H9 (cell line): ENCODE measurements at regions not wholly inside any gene's neighbourhood (a gene's known extent, or its start where the extent isn't known, plus 50 kb on each side); places are given as distances from the start of the nearest gene placed in this dataset.

Experiments used
- DNase-seq: peaks from one replicate; pipeline ENCODE4 v3.0.0-alpha.2; 2017
- H2AFZ ChIP-seq: one replicate; pipeline ENCODE4 v1.6.1; 2013; ENCODE audit warnings: mild to moderate bottlenecking, low read length, control low read depth, moderate library complexity
- H2AK5ac ChIP-seq: 2 replicates; pipeline ENCODE4 v1.6.1; 2013; ENCODE audit warnings: low read length, control low read depth, mixed read lengths; ENCODE audit not compliant: insufficient read length
- H2BK120ac ChIP-seq: one replicate; pipeline ENCODE4 v1.6.1; 2013; ENCODE audit warnings: low read depth, mild to moderate bottlenecking, low read length, control low read depth, inconsistent platforms; ENCODE audit not compliant: poor library complexity, severe bottlenecking
- H2BK12ac ChIP-seq: 2 replicates; pipeline ENCODE4 v1.6.1; 2013; ENCODE audit warnings: low read length, control low read depth, mixed read lengths, low read depth; ENCODE audit not compliant: insufficient read length
- H2BK15ac ChIP-seq: 2 replicates; pipeline ENCODE4 v1.6.1; 2013; ENCODE audit warnings: low read depth, low read length, control low read depth
- H2BK20ac ChIP-seq: one replicate; pipeline ENCODE4 v1.6.1; 2013; ENCODE audit warnings: low read depth, mild to moderate bottlenecking, low read length, control low read depth, inconsistent platforms; ENCODE audit not compliant: poor library complexity, severe bottlenecking
- H2BK5ac ChIP-seq: 2 replicates; pipeline ENCODE4 v1.6.1; 2013; ENCODE audit warnings: low read length, control low read depth, mixed read lengths; ENCODE audit not compliant: insufficient read length
- H3K14ac ChIP-seq: 2 replicates; pipeline ENCODE4 v1.6.1; 2013; ENCODE audit warnings: low read length, control low read depth; ENCODE audit not compliant: insufficient read depth
- H3K18ac ChIP-seq: 2 replicates; pipeline ENCODE4 v1.6.1; 2013; ENCODE audit warnings: low read depth, mild to moderate bottlenecking, mixed read lengths, low read length, control low read depth; ENCODE audit not compliant: insufficient read length
- H3K23ac ChIP-seq: 2 replicates; pipeline ENCODE4 v1.6.1; 2013; ENCODE audit warnings: low read length, control low read depth, mixed read lengths, low read depth; ENCODE audit not compliant: insufficient read length
- H3K23me2 ChIP-seq: 2 replicates; pipeline ENCODE4 v1.6.1; 2013; ENCODE audit warnings: low read depth, mild to moderate bottlenecking, mixed read lengths, low read length, control low read depth; ENCODE audit not compliant: insufficient read length, poor library complexity, severe bottlenecking
- H3K27ac ChIP-seq: 2 replicates; pipeline ENCODE4 v1.5.1; 2013; ENCODE audit warnings: low read length, control low read depth, mixed read lengths, low read depth; ENCODE audit not compliant: insufficient read length
- H3K27me3 ChIP-seq: 2 replicates; pipeline ENCODE4 v1.6.1; 2013; ENCODE audit warnings: low read length, control low read depth, inconsistent platforms; ENCODE audit not compliant: insufficient read depth
- H3K4ac ChIP-seq: 2 replicates; pipeline ENCODE4 v1.6.1; 2013; ENCODE audit warnings: low read depth, mild to moderate bottlenecking, control low read depth, inconsistent platforms, low read length, moderate library complexity
- H3K4me1 ChIP-seq: 2 replicates; pipeline ENCODE4 v1.6.1; 2013; ENCODE audit warnings: low read length, control low read depth, inconsistent platforms; ENCODE audit not compliant: insufficient read depth
- H3K4me2 ChIP-seq: 2 replicates; pipeline ENCODE4 v1.6.1; 2013; ENCODE audit warnings: low read length, control low read depth, mixed read lengths; ENCODE audit not compliant: insufficient read length, insufficient read depth
- H3K56ac ChIP-seq: 2 replicates; pipeline ENCODE4 v1.6.1; 2013; ENCODE audit warnings: low read depth, mild to moderate bottlenecking, mixed read lengths, low read length, control low read depth; ENCODE audit not compliant: insufficient read length
- H3K79me1 ChIP-seq: 2 replicates; pipeline ENCODE4 v1.6.1; 2013; ENCODE audit warnings: low read depth, mild to moderate bottlenecking, moderate library complexity, low read length, control low read depth, inconsistent platforms; ENCODE audit not compliant: insufficient read depth, poor library complexity, severe bottlenecking
- H3K79me2 ChIP-seq: 2 replicates; pipeline ENCODE4 v1.6.1; 2013; ENCODE audit warnings: low read length, control low read depth, inconsistent platforms; ENCODE audit not compliant: insufficient read depth
- H3K9ac ChIP-seq: 2 replicates; pipeline ENCODE4 v1.6.1; 2013; ENCODE audit warnings: low read length, control low read depth, mixed read lengths; ENCODE audit not compliant: insufficient read length; ENCODE audit errors: extremely low read depth
- H3K9me3 ChIP-seq: one replicate; pipeline ENCODE4 v1.6.1; 2013; ENCODE audit warnings: low read depth, low read length, inconsistent platforms; ENCODE audit not compliant: control insufficient read depth
- H3T11ph ChIP-seq: one replicate; pipeline ENCODE4 v1.6.1; 2013; ENCODE audit warnings: mild to moderate bottlenecking, low read length, control low read depth, inconsistent platforms
- H4K20me1 ChIP-seq: one replicate; pipeline ENCODE4 v1.6.1; 2013; ENCODE audit not compliant: control insufficient read depth, insufficient read length, insufficient read depth
- H4K5ac ChIP-seq: 2 replicates; pipeline ENCODE4 v1.6.1; 2013; ENCODE audit warnings: low read depth, mild to moderate bottlenecking, mixed read lengths, low read length, control low read depth; ENCODE audit not compliant: insufficient read length
- H4K8ac ChIP-seq: replicated peaks from 2 replicates; pipeline ENCODE4 v1.6.1; 2013; ENCODE audit warnings: low read length, control low read depth, mixed read lengths, low read depth; ENCODE audit not compliant: insufficient read length
- H4K91ac ChIP-seq: 2 replicates; pipeline ENCODE4 v1.6.1; 2013; ENCODE audit warnings: low read depth, mild to moderate bottlenecking, moderate library complexity, mixed read lengths, low read length, control low read depth; ENCODE audit not compliant: insufficient read length
- H3K27ac Mint-ChIP-seq, 3 experiments: 2 replicates in 2 of 3; 3 replicates in 1 of 3; pipeline ENCODE4 v1.8.0; 2020 to 2021; ENCODE audit warnings: mixed read lengths in 3 of 3, mild to moderate bottlenecking in 1 of 3, moderate library complexity in 1 of 3
- H3K27me3 Mint-ChIP-seq: 2 replicates; pipeline ENCODE4 v1.8.0; 2021; ENCODE audit warnings: low read depth, mild to moderate bottlenecking, moderate library complexity, mixed read lengths
- H3K36me3 Mint-ChIP-seq, 3 experiments: 2 replicates in 2 of 3; 3 replicates in 1 of 3; pipeline ENCODE4 v1.8.0; 2020 to 2021; ENCODE audit warnings: low read depth in 3 of 3, mixed read lengths in 3 of 3; ENCODE audit not compliant: insufficient read depth in 1 of 3
- H3K4me1 Mint-ChIP-seq, 2 experiments: 2 replicates each; pipeline ENCODE4 v1.8.0; 2020; ENCODE audit warnings: mixed read lengths in 2 of 2
- H3K4me3 Mint-ChIP-seq, 2 experiments: 2 replicates in 1 of 2; 3 replicates in 1 of 2; pipeline ENCODE4 v1.8.0; 2020 to 2021; ENCODE audit warnings: mild to moderate bottlenecking in 2 of 2, mixed read lengths in 2 of 2, moderate library complexity in 1 of 2
- H3K9me3 Mint-ChIP-seq, 2 experiments: 2 replicates in 1 of 2; 3 replicates in 1 of 2; pipeline ENCODE4 v1.8.0; 2020; ENCODE audit warnings: mild to moderate bottlenecking in 2 of 2, mixed read lengths in 2 of 2, moderate library complexity in 1 of 2
- CTCF ChIP-seq: fragments of 200-600 bp; sonication (generic); conservative IDR thresholded peaks from 3 replicates; pipeline ENCODE4 v1.8.0; 2021; ENCODE audit warnings: antibody characterized with exemption, mild to moderate bottlenecking
- WGBS: extraction: QIAGEN DNeasy Blood & Tissue Kit; methylation state at CpG from one replicate; pipeline ENCODE4 v1.1.7; 2013; ENCODE audit warnings: missing lambda C conversion rate, low lambda C conversion rate, mixed read lengths; ENCODE audit not compliant: insufficient read length; ENCODE audit errors: extremely low coverage; 5-methylcytosine and 5-hydroxymethylcytosine counted together

GRCh38 chr10:36057180-36057579, 415.1 kb upstream of the FZD8 start:
- Histone ChIP-seq H3K9ac (no peak overlapping the region), H2BK120ac (no peak overlapping the region), H3K79me1 (no peaks in the 10 kb centered on the region), H3K79me2 (no peaks in the 10 kb centered on the region), H3K4me2 (no peak overlapping the region), H2BK15ac (no peak overlapping the region), H3K9me3 (no peaks in the 10 kb centered on the region), H2AFZ (no peak overlapping the region), H3K4ac (no peak overlapping the region), H4K20me1 (no peaks in the 10 kb centered on the region), H2BK5ac (no peak overlapping the region), H4K5ac (no peak overlapping the region), H3K4me1 (no peaks in the 10 kb centered on the region), H2BK20ac (no peak overlapping the region), H3K14ac (no peak overlapping the region), H3K56ac (no peak overlapping the region), H4K8ac (no peak overlapping the region), H2BK12ac (no peak overlapping the region), H3K18ac (no peak overlapping the region), H2AK5ac (no peak overlapping the region), H4K91ac (no peak overlapping the region), H3K23ac (no peak overlapping the region), H3T11ph (no peak overlapping the region), H3K27ac (no peak overlapping the region), H3K23me2 (no peaks in the 10 kb centered on the region), H3K27me3 (no peaks in the 10 kb centered on the region)
- Mint-ChIP-seq H3K27ac (peak overlapping the region in 1 of 3 experiments; percentile 62; a peak in 1 of 7 replicates), H3K36me3 (peaks cover 0 to 2% (median 0%) of the 10 kb centered on the region in 3 experiments; a peak in 1 of 7 replicates), H3K9me3 (peaks cover 0 to 6% of the 10 kb centered on the region in 2 experiments; a peak in 3 of 5 replicates), H3K27me3 (peaks cover 4% of the 10 kb centered on the region), H3K4me1 (peaks cover 3 to 5% of the 10 kb centered on the region in 2 experiments; a peak in 2 of 4 replicates), H3K4me3 (no peak overlapping the region)
- no peak for DNase-seq
- WGBS: no CpG with 5 or more reads among the region's 4 CpGs
- TF ChIP-seq CTCF: no peak
